HG03354 (cell line): ENCODE measurements at regions not wholly inside any gene's neighbourhood (a gene's known extent, or its start where the extent isn't known, plus 50 kb on each side); places are given as distances from the start of the nearest gene placed in this dataset.
A peak's percentile ranks its signal among the peaks of the same experiment; 100 is the strongest.

ENCODE experiments used
- ATAC-seq: cut with Tn5 transposase; IDR thresholded peaks from one replicate; pipeline ENCODE4 v1.9.1; 2021; ENCODE audit warnings: mild to moderate bottlenecking; ENCODE audit not compliant: unreplicated experiment, poor library complexity, severe bottlenecking

GRCh38 chr4:110826656-110827055 is 203.8 kb upstream of the PITX2 start:
- no peak for ATAC-seq

- no peak for ATAC-seq
Observed at GRCh38 chr4:110830461-110830860, 207.6 kb upstream of the PITX2 start.

GRCh38 chr4:110837896-110838450 is 215.1 kb upstream of the PITX2 start:
- ATAC-seq: no peak

- no peak for ATAC-seq
Observed at GRCh38 chr4:110840221-110840654, 217.4 kb upstream of the PITX2 start.

GRCh38 chr4:110848787-110849186 is 225.9 kb upstream of the PITX2 start:
- no peak for ATAC-seq

- no peak for ATAC-seq
Observed at GRCh38 chr4:110849461-110849860, 226.6 kb upstream of the PITX2 start.

GRCh38 chr4:110850461-110851442 is 227.9 kb upstream of the PITX2 start:
- no peak for ATAC-seq

GRCh38 chr4:110851989-110852388 is 229.1 kb upstream of the PITX2 start:
- no peak for ATAC-seq

- no peak for ATAC-seq
Observed at GRCh38 chr4:110852793-110853192, 229.9 kb upstream of the PITX2 start.

- no peak for ATAC-seq
Observed at GRCh38 chr4:110853242-110853641, 230.4 kb upstream of the PITX2 start.

- no peak for ATAC-seq
Observed at GRCh38 chr4:110854021-110854678, 231.3 kb upstream of the PITX2 start.

- ATAC-seq: no peak
Observed at GRCh38 chr4:110860125-110860524, 237.2 kb upstream of the PITX2 start.

GRCh38 chr4:110860901-110861300 is 238.0 kb upstream of the PITX2 start:
- ATAC-seq: no peak

GRCh38 chr4:110865611-110866259 is 242.9 kb upstream of the PITX2 start:
- no peak for ATAC-seq

GRCh38 chr4:110867251-110867960 is 244.5 kb upstream of the PITX2 start:
- peak; percentile 54 for ATAC-seq

- ATAC-seq: no peak
Observed at GRCh38 chr4:110867981-110868720, 245.3 kb upstream of the PITX2 start.

- no peak for ATAC-seq
Observed at GRCh38 chr4:110869114-110869513, 246.2 kb upstream of the PITX2 start.

GRCh38 chr4:110869862-110870572 is 247.1 kb upstream of the PITX2 start:
- peak; percentile 94 for ATAC-seq
